NCI-H82 (cell line): ENCODE measurements at regions not wholly inside any gene's neighbourhood (a gene's known extent, or its start where the extent isn't known, plus 50 kb on each side); places are given as distances from the start of the nearest gene placed in this dataset.

Experiments
- DNase-seq: peaks from one replicate; lab custom pipeline; 2025; lab: John Stamatoyannopoulos, UW

GRCh38 chr3:72052841-72053409, 268.0 kb upstream of the PROK2 start:
- DNase-seq: no peak

GRCh38 chr3:72050771-72051170, 265.8 kb upstream of the PROK2 start:
- no peak for DNase-seq

GRCh38 chr3:72050048-72050632, 265.2 kb upstream of the PROK2 start:
- DNase-seq: no peak

- peak; percentile 55 for DNase-seq
Measured at GRCh38 chr3:72049300-72049699, 264.4 kb upstream of the PROK2 start.

GRCh38 chr3:72048873-72049272, 263.9 kb upstream of the PROK2 start:
- DNase-seq: no peak

- no peak for DNase-seq
Measured at GRCh38 chr3:72047221-72047871, 262.4 kb upstream of the PROK2 start.

GRCh38 chr3:72044231-72044855, 259.4 kb upstream of the PROK2 start:
- DNase-seq: no peak

- no peak for DNase-seq
Measured at GRCh38 chr3:72043204-72044133, 258.5 kb upstream of the PROK2 start.

GRCh38 chr3:72042397-72043203, 257.7 kb upstream of the PROK2 start:
- no peak for DNase-seq

- DNase-seq: peak; percentile 88
Measured at GRCh38 chr3:72041511-72041910, 256.6 kb upstream of the PROK2 start.

GRCh38 chr3:72041076-72041475, 256.1 kb upstream of the PROK2 start:
- DNase-seq: peak; percentile 61

GRCh38 chr3:72039677-72040076, 254.7 kb upstream of the PROK2 start:
- no peak for DNase-seq

- no peak for DNase-seq
Measured at GRCh38 chr3:72036899-72037298, 252.0 kb upstream of the PROK2 start.

GRCh38 chr3:72035606-72036005, 250.7 kb upstream of the PROK2 start:
- peak; percentile 35 for DNase-seq

- no peak for DNase-seq
Measured at GRCh38 chr3:72034986-72035385, 250.0 kb upstream of the PROK2 start.

GRCh38 chr3:72033666-72034428, 248.9 kb upstream of the PROK2 start:
- no peak for DNase-seq

GRCh38 chr3:72032441-72033135, 247.6 kb upstream of the PROK2 start:
- DNase-seq: no peak

GRCh38 chr3:72031581-72031980, 246.6 kb upstream of the PROK2 start:
- DNase-seq: no peak

GRCh38 chr3:72030296-72030695, 245.3 kb upstream of the PROK2 start:
- peak; percentile 67 for DNase-seq

- DNase-seq: peak; percentile 76
Measured at GRCh38 chr3:72028726-72029125, 243.8 kb upstream of the PROK2 start.
